ENCODE measurements at regions not wholly inside any gene's neighbourhood (a gene's known extent, or its start where the extent isn't known, plus 50 kb on each side); places are given as distances from the start of the nearest gene placed in this dataset.

GRCh38 chr1:76802094-76802493 is 65.2 kb upstream of the ST6GALNAC5 start:
- no peak for TF ChIP-seq CTCF (IDR thresholded peaks at IDR 0.05; ENCODE audit: low read depth, low read length)

GRCh38 chr1:76807543-76808260 is 59.6 kb upstream of the ST6GALNAC5 start:
- H3K27me3 ChIP-seq: no peaks in the 10 kb centered on the region
- peaks cover 7% of the 10 kb centered on the region for H3K4me1 ChIP-seq (ENCODE audit: low read depth)
- no peak for DNase-seq (ENCODE audit: low read depth in 1 of 2, low spot score in 1 of 2)
- H3K9me3 ChIP-seq (ENCODE audit: low read depth): no peaks in the 10 kb centered on the region
- TF ChIP-seq CTCF (IDR thresholded peaks at IDR 0.05; ENCODE audit: low read depth, low read length): no peak
- no peaks in the 10 kb centered on the region for H3K36me3 ChIP-seq
- no peak overlapping the region for H3K4me3 ChIP-seq
- H3K27ac ChIP-seq: no peak overlapping the region

More at GRCh38 chr1:76802094-76802493, 65.2 kb upstream of the ST6GALNAC5 start:
- Histone ChIP-seq H3K27me3 (no peaks in the 10 kb centered on the region), H3K4me1 (ENCODE audit: low read depth) (no peaks in the 10 kb centered on the region), H3K9me3 (ENCODE audit: low read depth) (no peaks in the 10 kb centered on the region), H3K4me3 (no peak overlapping the region), H3K27ac (no peak overlapping the region), H3K36me3 (no peaks in the 10 kb centered on the region)
- DNase-seq (ENCODE audit: low read depth in 1 of 2, low spot score in 1 of 2): no peak

Measured in cardiac muscle cell (in vitro differentiated cells and primary cell).